ENCODE measurements at regions not wholly inside any gene's neighbourhood (a gene's known extent, or its start where the extent isn't known, plus 50 kb on each side); places are given as distances from the start of the nearest gene placed in this dataset.

- TF ChIP-seq BHLHE40 (IDR thresholded peaks at IDR 0.05; ENCODE audit: low read depth, low read length) (no peak), SMC3 (IDR thresholded peaks at IDR 0.05; ENCODE audit: low read depth, low read length) (no peak), RCOR1 (IDR thresholded peaks at IDR 0.05; ENCODE audit: insufficient replicate concordance, low read length) (no peak)
- no peak overlapping the region for H4K8ac ChIP-seq (ENCODE audit: low read depth in 2 of 2, low read length in 2 of 2)
- POLR2A ChIA-PET (ENCODE audit: unreplicated experiment): no interaction called here
These were observed 440.9 kb downstream of the MID1IP1 start for GRCh38 chrX:39242187-39242586.

More at GRCh38 chrX:39242187-39242586, 440.9 kb downstream of the MID1IP1 start:
- H3K4ac ChIP-seq (ENCODE audit: low read depth, low read length): no peak overlapping the region
- no peak overlapping the region for H2BK20ac ChIP-seq (ENCODE audit: low read depth, low read length)
- DNase-seq: no peak
- peaks cover 5% of the 10 kb centered on the region; the same call in 1 of the 2 replicates for H3K9me3 ChIP-seq (ENCODE audit: control insufficient read depth, insufficient read depth, low read length)
- H2AFZ ChIP-seq (replicated peaks; ENCODE audit: low read length, poor library complexity): no peak overlapping the region
- no peak overlapping the region for H3K27ac ChIP-seq (ENCODE audit: insufficient read depth, low read length)
- BruUV-seq (replicated peaks): no TSS peak
- CTCF ChIA-PET: no interaction called here
- in situ Hi-C loops (cut with MboI; ENCODE audit: low sequenced_read_pairs): no loop called here
- H2BK120ac ChIP-seq (ENCODE audit: low read depth, low read length): no peak overlapping the region
- no peak overlapping the region for H4K91ac ChIP-seq (ENCODE audit: insufficient read depth, low read depth, low read length)
- no peak overlapping the region for H2AK9ac ChIP-seq (replicated peaks; ENCODE audit: low read depth, low read length, poor library complexity)
- no peaks in the 10 kb centered on the region for H4K20me1 ChIP-seq (ENCODE audit: insufficient read depth, low read length)
- H3K4me2 ChIP-seq (ENCODE audit: low read depth, low read length): no peak overlapping the region
- no peak overlapping the region for H3K23ac ChIP-seq (ENCODE audit: low read depth, low read length)
- no peak overlapping the region for H3K4me3 ChIP-seq (ENCODE audit: insufficient read depth, low read depth, low read length)
- intact Hi-C loops (cut with micrococcal nuclease): no loop called here
- H3K14ac ChIP-seq (replicated peaks; ENCODE audit: low read depth, low read length): no peak overlapping the region
- H2BK15ac ChIP-seq (ENCODE audit: low read depth, low read length): no peak overlapping the region
- H3K9me1 ChIP-seq (ENCODE audit: insufficient read depth, low read length): no peaks in the 10 kb centered on the region
- no peak overlapping the region for H2BK5ac ChIP-seq (ENCODE audit: low read depth, low read length, poor library complexity, severe bottlenecking)
- ATAC-seq (ENCODE audit: low read depth): no peak
- no peaks in the 10 kb centered on the region for H3K4me1 ChIP-seq (ENCODE audit: control insufficient read depth, insufficient read depth, low read length)
- no peak overlapping the region for H3K56ac ChIP-seq (ENCODE audit: extremely low read depth, insufficient read depth, low read length)
- no peak overlapping the region for H4K5ac ChIP-seq (ENCODE audit: low read depth, low read length)
- WGBS, 2 experiments (ENCODE audit: extremely low coverage in 2 of 2, insufficient read length in 1 of 2): no CpG with 5 or more reads among the region's 1 CpG
- no peaks in the 10 kb centered on the region for H3K79me1 ChIP-seq (ENCODE audit: low read depth in 1 of 2, low read length in 2 of 2)
- dilution Hi-C loops (cut with HindIII; ENCODE audit: low sequenced_read_pairs, unreplicated experiment): no loop called here
- H2AK5ac ChIP-seq (ENCODE audit: low read depth, low read length): no peak overlapping the region
- H3K27me3 ChIP-seq (ENCODE audit: control insufficient read depth, insufficient read depth, low read length): peaks cover 6% of the 10 kb centered on the region
- no peak overlapping the region for H3K9ac ChIP-seq (ENCODE audit: low read depth, low read length)
- H3K36me3 ChIP-seq (ENCODE audit: control insufficient read depth, insufficient read depth, low read length): no peaks in the 10 kb centered on the region
- H3K18ac ChIP-seq (ENCODE audit: low read depth, low read length): no peak overlapping the region

Measured in IMR-90 (cell line).